Right renal pelvis (tissue), 4 donors: ENCODE measurements at regions not wholly inside any gene's neighbourhood (a gene's known extent, or its start where the extent isn't known, plus 50 kb on each side); places are given as distances from the start of the nearest gene placed in this dataset.

Experiments
- DNase-seq, 4 donors: peaks; one replicate each; pipeline ENCODE4 v3.0.0-alpha.2; 2013; ENCODE audit warnings: low read depth in 4 of 4, low spot score in 3 of 4, missing footprints in 1 of 4

- no peak for DNase-seq
Observed at GRCh38 chr12:66902020-66902419, 223.1 kb upstream of the GRIP1 start.

GRCh38 chr12:66903782-66904396, 225.0 kb upstream of the GRIP1 start:
- DNase-seq: no peak

DNA sequence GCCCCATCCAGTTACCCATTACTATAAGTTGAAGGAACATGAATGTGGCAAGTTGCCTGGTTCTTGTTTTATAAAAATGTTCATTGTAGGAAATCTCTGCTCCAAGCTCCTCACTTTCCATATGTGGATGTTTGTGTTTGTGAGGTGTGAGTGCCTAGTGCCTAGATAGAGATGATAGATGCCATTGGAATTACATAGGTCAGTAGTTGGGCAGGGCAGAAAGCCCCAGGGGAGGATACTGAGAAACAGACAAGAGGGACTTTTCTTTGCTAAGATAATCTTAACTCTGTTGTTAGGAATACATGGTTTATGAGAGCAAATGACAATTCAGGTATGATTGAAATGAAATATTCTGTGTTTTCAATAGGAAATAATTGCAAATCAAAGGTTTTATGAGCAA, 226.3 kb upstream of the GRIP1 start:
- DNase-seq: no peak

DNA sequence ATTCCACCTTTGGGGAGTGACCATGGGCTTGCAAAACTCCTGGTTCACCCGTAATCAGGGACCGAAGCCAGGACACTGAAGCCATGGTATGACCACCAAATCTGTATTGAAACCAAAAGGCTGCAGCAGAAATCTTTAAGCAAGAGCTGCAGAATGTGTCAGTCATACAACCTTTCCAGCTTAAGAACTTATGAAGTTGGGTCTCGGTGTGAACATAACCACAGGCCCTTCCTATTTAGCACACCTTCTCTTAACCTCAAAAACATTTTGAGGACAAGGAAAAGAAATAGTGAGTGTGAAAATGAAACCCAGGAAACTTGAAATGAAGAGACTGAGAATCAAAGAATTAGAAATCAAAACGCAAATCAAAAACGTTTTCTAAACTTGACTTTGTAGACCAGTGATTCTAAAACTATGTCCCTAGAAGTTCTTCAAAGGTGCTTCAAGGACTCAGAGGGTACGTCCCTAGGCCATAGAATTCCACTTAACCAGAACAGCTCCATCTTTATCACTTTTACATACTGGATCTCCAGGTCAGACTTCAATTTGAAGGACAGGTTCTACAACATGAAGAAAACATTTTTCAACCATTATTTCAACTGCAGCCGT, 231.6 kb upstream of the GRIP1 start:
- DNase-seq: no peak

- DNase-seq: no peak
Observed at GRCh38 chr12:66915306-66915904, 236.5 kb upstream of the GRIP1 start.

- DNase-seq: no peak
Observed at GRCh38 chr12:66916189-66916588, 237.3 kb upstream of the GRIP1 start.

- no peak for DNase-seq
Observed at GRCh38 chr12:66919466-66919865, 240.6 kb upstream of the GRIP1 start.

GRCh38 chr12:66920205-66920604, 241.3 kb upstream of the GRIP1 start:
- DNase-seq: no peak

GRCh38 chr12:66921151-66921550, 242.3 kb upstream of the GRIP1 start:
- DNase-seq: no peak

- no peak for DNase-seq
Observed at GRCh38 chr12:66925083-66925482, 246.2 kb upstream of the GRIP1 start.

GRCh38 chr12:66929121-66929520, 250.2 kb upstream of the GRIP1 start:
- no peak for DNase-seq

DNA sequence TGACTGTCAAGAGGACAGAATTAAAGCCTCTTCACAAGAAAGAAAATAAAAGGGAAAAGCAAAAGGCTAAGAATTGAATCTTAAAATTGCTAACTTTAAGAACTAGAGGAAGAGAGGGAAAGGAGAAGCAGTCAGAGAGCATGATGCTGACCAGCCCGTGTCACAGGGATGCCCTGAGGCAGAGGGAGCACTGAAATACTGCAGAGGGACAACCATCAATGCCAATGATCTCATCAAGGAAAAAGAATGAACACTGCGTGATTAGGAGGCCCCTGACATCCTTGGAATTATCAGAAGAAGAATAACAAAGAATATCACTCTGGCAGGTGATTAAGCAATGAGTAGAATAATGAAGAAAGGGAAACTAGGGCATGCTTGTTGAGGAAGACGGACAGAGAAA, 252.2 kb upstream of the GRIP1 start:
- no peak for DNase-seq

- no peak for DNase-seq
Observed at GRCh38 chr12:66932126-66932525, 253.2 kb upstream of the GRIP1 start.

- no peak for DNase-seq
Observed at GRCh38 chr12:66934302-66935062, 255.6 kb upstream of the GRIP1 start.

- DNase-seq: no peak
Observed at GRCh38 chr12:66941150-66941549, 262.3 kb upstream of the GRIP1 start.

- DNase-seq: no peak
Observed at GRCh38 chr12:66942741-66943465, 264.0 kb upstream of the GRIP1 start.

GRCh38 chr12:66944365-66944764, 265.5 kb upstream of the GRIP1 start:
- DNase-seq: no peak

DNA sequence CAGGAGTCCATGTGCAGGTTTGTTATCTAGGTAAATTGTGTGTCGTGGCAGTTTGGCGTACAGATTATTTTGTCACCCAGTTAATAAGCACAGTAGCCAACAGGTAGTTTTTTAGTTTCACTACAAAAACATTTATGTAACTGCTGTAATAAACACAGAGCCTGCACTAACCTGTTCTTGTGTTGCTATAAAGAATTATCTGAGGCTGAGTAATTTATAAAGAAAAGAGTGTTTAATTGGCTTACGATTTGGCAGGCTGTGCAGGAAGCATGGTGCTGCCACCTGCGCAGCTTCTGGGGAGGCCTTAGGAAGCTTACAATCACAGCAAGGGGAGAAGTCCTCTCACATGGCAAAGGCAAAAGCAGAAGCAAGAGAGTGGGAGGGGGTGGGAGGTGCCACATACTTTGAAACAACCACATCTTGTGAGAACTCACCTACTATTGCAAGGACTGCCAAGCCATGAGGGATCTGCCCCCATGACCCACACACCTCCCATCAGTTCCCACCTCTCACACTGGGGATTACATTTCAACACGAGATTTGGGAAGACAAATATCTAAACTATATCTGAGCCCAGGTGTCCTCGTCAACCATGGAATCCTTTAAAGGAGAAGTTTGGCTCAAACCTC, 266.4 kb upstream of the GRIP1 start:
- DNase-seq: no peak

GRCh38 chr12:66947119-66947518, 268.2 kb upstream of the GRIP1 start:
- no peak for DNase-seq

GRCh38 chr12:66952668-66953067, 273.8 kb upstream of the GRIP1 start:
- no peak for DNase-seq

- DNase-seq: no peak
Observed at GRCh38 chr12:66956300-66956699, 277.4 kb upstream of the GRIP1 start.
